MM.1S (cell line): ENCODE measurements at regions not wholly inside any gene's neighbourhood (a gene's known extent, or its start where the extent isn't known, plus 50 kb on each side); places are given as distances from the start of the nearest gene placed in this dataset.

Experiments
- DNase-seq: peaks from one replicate; pipeline ENCODE4 v3.0.0-alpha.2; 2015
- H2AFZ ChIP-seq: fragments of 300-600 bp; sonication (generic); 2 replicates; pipeline ENCODE4 v1.6.0; 2016; ENCODE audit warnings: antibody characterized with exemption, low read length
- H3F3A ChIP-seq: fragments of 300-600 bp; sonication (generic); 2 replicates; pipeline ENCODE4 v1.6.1; 2016; ENCODE audit warnings: mild to moderate bottlenecking, antibody characterized with exemption, low read length, moderate library complexity, mixed read lengths; ENCODE audit not compliant: insufficient read depth
- H3K27ac ChIP-seq: fragments of 300-600 bp; sonication (generic); 2 replicates; pipeline ENCODE4 v1.5.1; 2016; ENCODE audit warnings: mild to moderate bottlenecking, low read length
- H3K27me3 ChIP-seq: fragments of 300-600 bp; sonication (generic); replicated peaks from 2 replicates; pipeline ENCODE4 v1.6.0; 2016; ENCODE audit warnings: low read length; ENCODE audit not compliant: insufficient read depth
- H3K36me3 ChIP-seq: fragments of 300-600 bp; sonication (generic); replicated peaks from 2 replicates; pipeline ENCODE4 v1.6.1; 2016; ENCODE audit warnings: mild to moderate bottlenecking, low read length, mixed read lengths; ENCODE audit not compliant: insufficient read depth
- H3K4me1 ChIP-seq: fragments of 300-600 bp; sonication (generic); 2 replicates; pipeline ENCODE4 v1.6.1; 2016; ENCODE audit warnings: low read length, mixed read lengths
- H3K4me2 ChIP-seq: fragments of 300-600 bp; sonication (generic); 2 replicates; pipeline ENCODE4 v1.6.0; 2016; ENCODE audit warnings: low read depth, low read length
- H3K4me3 ChIP-seq: fragments of 300-600 bp; sonication (generic); 2 replicates; pipeline ENCODE4 v1.5.1; 2016; ENCODE audit warnings: low read length, mixed read lengths
- H3K79me2 ChIP-seq: fragments of 300-600 bp; sonication (generic); 2 replicates; pipeline ENCODE4 v1.6.1; 2016; ENCODE audit warnings: mixed run types, low read length, mixed read lengths
- H3K9ac ChIP-seq: fragments of 300-600 bp; sonication (generic); 2 replicates; pipeline ENCODE4 v1.6.1; 2016; ENCODE audit warnings: low read length, mixed read lengths
- H3K9me2 ChIP-seq: fragments of 300-600 bp; sonication (generic); replicated peaks from 2 replicates; pipeline ENCODE4 v1.6.1; 2016; ENCODE audit warnings: mild to moderate bottlenecking, low read length, mixed read lengths; ENCODE audit not compliant: insufficient read depth
- H3K9me3 ChIP-seq: fragments of 300-600 bp; sonication (generic); replicated peaks from 2 replicates; pipeline ENCODE4 v1.6.1; 2016; ENCODE audit warnings: mild to moderate bottlenecking, low read length, mixed read lengths; ENCODE audit not compliant: insufficient read depth
- H4K20me1 ChIP-seq: fragments of 300-600 bp; sonication (generic); 2 replicates; pipeline ENCODE4 v1.6.1; 2016; ENCODE audit warnings: mild to moderate bottlenecking, low read length, moderate library complexity, mixed read lengths; ENCODE audit not compliant: insufficient read depth
- EZH2 ChIP-seq: fragments of 300-600 bp; sonication (generic); optimal IDR thresholded peaks from 2 replicates; pipeline ENCODE3; 2017; ENCODE audit warnings: low read depth, mild to moderate bottlenecking, antibody characterized with exemption, low read length, mixed read lengths
- EZH2phosphoT487 ChIP-seq: fragments of 300-600 bp; sonication (generic); IDR thresholded peaks from 2 replicates; pipeline ENCODE4 v1.6.1; 2018; ENCODE audit warnings: antibody characterized with exemption, low read length
- TF ChIP-seq, protein P1 (sequence below): fragments of 300-600 bp; sonication (generic); IDR thresholded peaks from 2 replicates; pipeline ENCODE4 v1.5.1; 2016; ENCODE audit warnings: antibody characterized with exemption, low read length, mixed read lengths

DNA sequence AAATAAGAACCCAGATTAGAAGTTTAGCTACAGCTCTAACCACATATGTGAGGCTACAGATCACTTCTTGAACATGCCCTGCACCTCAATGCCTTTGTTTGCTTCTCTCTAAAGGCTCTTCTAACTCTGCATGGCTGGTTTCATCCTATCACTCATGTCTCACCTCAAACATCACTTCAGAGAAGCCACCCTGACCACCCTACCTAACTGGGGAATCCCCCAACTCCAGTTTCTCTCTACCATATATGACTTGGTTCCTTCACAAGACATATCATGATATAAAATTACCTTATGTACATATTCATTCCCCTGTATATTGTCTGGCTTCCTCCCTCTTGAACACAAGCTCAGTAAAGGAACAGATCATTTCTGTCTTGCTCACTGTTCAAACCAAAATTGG is 250.2 kb upstream of the GRIP1 start:
- Histone ChIP-seq H3K27me3 (no peaks in the 10 kb centered on the region), H2AFZ (no peak overlapping the region), H3K4me3 (no peak overlapping the region), H3K79me2 (no peaks in the 10 kb centered on the region), H4K20me1 (no peaks in the 10 kb centered on the region), H3F3A (no peaks in the 10 kb centered on the region), H3K9me3 (no peaks in the 10 kb centered on the region), H3K4me2 (no peak overlapping the region), H3K9me2 (no peaks in the 10 kb centered on the region), H3K36me3 (no peaks in the 10 kb centered on the region), H3K27ac (no peak overlapping the region), H3K9ac (no peak overlapping the region), H3K4me1 (no peaks in the 10 kb centered on the region)
- TF ChIP-seq EZH2 (no peak), EZH2phosphoT487 (no peak)
- TF ChIP-seq, protein P1, sequence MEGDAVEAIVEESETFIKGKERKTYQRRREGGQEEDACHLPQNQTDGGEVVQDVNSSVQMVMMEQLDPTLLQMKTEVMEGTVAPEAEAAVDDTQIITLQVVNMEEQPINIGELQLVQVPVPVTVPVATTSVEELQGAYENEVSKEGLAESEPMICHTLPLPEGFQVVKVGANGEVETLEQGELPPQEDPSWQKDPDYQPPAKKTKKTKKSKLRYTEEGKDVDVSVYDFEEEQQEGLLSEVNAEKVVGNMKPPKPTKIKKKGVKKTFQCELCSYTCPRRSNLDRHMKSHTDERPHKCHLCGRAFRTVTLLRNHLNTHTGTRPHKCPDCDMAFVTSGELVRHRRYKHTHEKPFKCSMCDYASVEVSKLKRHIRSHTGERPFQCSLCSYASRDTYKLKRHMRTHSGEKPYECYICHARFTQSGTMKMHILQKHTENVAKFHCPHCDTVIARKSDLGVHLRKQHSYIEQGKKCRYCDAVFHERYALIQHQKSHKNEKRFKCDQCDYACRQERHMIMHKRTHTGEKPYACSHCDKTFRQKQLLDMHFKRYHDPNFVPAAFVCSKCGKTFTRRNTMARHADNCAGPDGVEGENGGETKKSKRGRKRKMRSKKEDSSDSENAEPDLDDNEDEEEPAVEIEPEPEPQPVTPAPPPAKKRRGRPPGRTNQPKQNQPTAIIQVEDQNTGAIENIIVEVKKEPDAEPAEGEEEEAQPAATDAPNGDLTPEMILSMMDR: no peak
- no peak for DNase-seq

DNA sequence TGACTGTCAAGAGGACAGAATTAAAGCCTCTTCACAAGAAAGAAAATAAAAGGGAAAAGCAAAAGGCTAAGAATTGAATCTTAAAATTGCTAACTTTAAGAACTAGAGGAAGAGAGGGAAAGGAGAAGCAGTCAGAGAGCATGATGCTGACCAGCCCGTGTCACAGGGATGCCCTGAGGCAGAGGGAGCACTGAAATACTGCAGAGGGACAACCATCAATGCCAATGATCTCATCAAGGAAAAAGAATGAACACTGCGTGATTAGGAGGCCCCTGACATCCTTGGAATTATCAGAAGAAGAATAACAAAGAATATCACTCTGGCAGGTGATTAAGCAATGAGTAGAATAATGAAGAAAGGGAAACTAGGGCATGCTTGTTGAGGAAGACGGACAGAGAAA is 252.2 kb upstream of the GRIP1 start:
- no peaks in the 10 kb centered on the region for H3K79me2 ChIP-seq
- H3K4me2 ChIP-seq: no peak overlapping the region
- H3F3A ChIP-seq: no peaks in the 10 kb centered on the region
- H3K27me3 ChIP-seq: no peaks in the 10 kb centered on the region
- no peak overlapping the region for H2AFZ ChIP-seq
- H3K36me3 ChIP-seq: no peaks in the 10 kb centered on the region
- H3K9me2 ChIP-seq: no peaks in the 10 kb centered on the region
- no peak overlapping the region for H3K4me3 ChIP-seq
- no peak overlapping the region for H3K27ac ChIP-seq
- H3K4me1 ChIP-seq: no peaks in the 10 kb centered on the region
- H3K9ac ChIP-seq: no peak overlapping the region
- no peak for DNase-seq
- TF ChIP-seq EZH2phosphoT487 (no peak), EZH2 (no peak)
- TF ChIP-seq, protein P1: no peak
- H4K20me1 ChIP-seq: no peaks in the 10 kb centered on the region
- no peaks in the 10 kb centered on the region for H3K9me3 ChIP-seq

DNA sequence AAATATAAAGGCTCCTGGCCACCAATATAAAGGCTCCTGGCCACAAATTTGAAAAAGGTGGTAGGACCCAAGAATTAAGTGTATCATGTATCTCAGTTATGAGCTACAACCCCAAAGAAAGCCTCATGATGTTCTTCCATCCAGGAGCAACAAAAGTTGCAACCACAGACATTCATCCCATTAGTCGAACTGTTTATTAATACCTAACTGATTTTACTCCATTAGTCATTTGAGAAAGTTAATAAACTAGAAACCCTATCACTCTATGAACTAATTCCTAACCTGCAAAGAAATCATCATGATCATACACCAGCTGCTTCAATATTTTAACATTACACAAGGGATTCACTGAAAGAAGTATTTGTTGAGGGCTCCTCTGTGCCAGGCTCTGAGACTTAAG is 253.2 kb upstream of the GRIP1 start:
- no peaks in the 10 kb centered on the region for H3K27me3 ChIP-seq
- no peak for DNase-seq
- no peaks in the 10 kb centered on the region for H3K9me3 ChIP-seq
- no peak overlapping the region for H3K4me2 ChIP-seq
- H3K79me2 ChIP-seq: no peaks in the 10 kb centered on the region
- no peaks in the 10 kb centered on the region for H4K20me1 ChIP-seq
- no peak overlapping the region for H3K27ac ChIP-seq
- H3K9ac ChIP-seq: no peak overlapping the region
- no peaks in the 10 kb centered on the region for H3F3A ChIP-seq
- no peaks in the 10 kb centered on the region for H3K36me3 ChIP-seq
- H3K4me1 ChIP-seq: no peaks in the 10 kb centered on the region
- no peak overlapping the region for H2AFZ ChIP-seq
- no peaks in the 10 kb centered on the region for H3K9me2 ChIP-seq
- TF ChIP-seq EZH2 (no peak), EZH2phosphoT487 (no peak)
- TF ChIP-seq, protein P1: no peak
- no peak overlapping the region for H3K4me3 ChIP-seq
